Activated naive CD4-positive, alpha-beta T cell (primary cell): ENCODE measurements at regions not wholly inside any gene's neighbourhood (a gene's known extent, or its start where the extent isn't known, plus 50 kb on each side); places are given as distances from the start of the nearest gene placed in this dataset.

ENCODE experiments used
- DNase-seq, 4 experiments: peaks; one replicate each; lab custom pipeline; 2025; lab: John Stamatoyannopoulos, UW

GRCh38 chr1:82215853-82216175 lies 415.1 kb downstream of the ADGRL2 start:
- DNase-seq, result no peak

- no peak for DNase-seq
Observed at GRCh38 chr1:82215056-82215852, 414.5 kb downstream of the ADGRL2 start.

- DNase-seq, result no peak
Observed at GRCh38 chr1:82214606-82215005, 413.9 kb downstream of the ADGRL2 start.

- no peak for DNase-seq
Observed at GRCh38 chr1:82197606-82198005, 396.9 kb downstream of the ADGRL2 start.

GRCh38 chr1:82195245-82195644 lies 394.5 kb downstream of the ADGRL2 start:
- no peak for DNase-seq

- DNase-seq, result no peak
Observed at GRCh38 chr1:82185084-82185483, 384.4 kb downstream of the ADGRL2 start.

- no peak for DNase-seq
Observed at GRCh38 chr1:82181846-82182245, 381.1 kb downstream of the ADGRL2 start.

- no peak for DNase-seq
Observed at GRCh38 chr1:82179131-82179530, 378.4 kb downstream of the ADGRL2 start.

- DNase-seq, result no peak
Observed at GRCh38 chr1:82177192-82177591, 376.5 kb downstream of the ADGRL2 start.

GRCh38 chr1:82171955-82172354 lies 371.2 kb downstream of the ADGRL2 start:
- DNase-seq, result no peak

- DNase-seq, result no peak
Observed at GRCh38 chr1:82168482-82168881, 367.7 kb downstream of the ADGRL2 start.

GRCh38 chr1:82165304-82165703 lies 364.6 kb downstream of the ADGRL2 start:
- DNase-seq, result no peak

- DNase-seq, result no peak
Observed at GRCh38 chr1:82162486-82163420, 362.0 kb downstream of the ADGRL2 start.

GRCh38 chr1:82161700-82162141 lies 361.0 kb downstream of the ADGRL2 start:
- DNase-seq, result no peak

- DNase-seq, result no peak
Observed at GRCh38 chr1:82160903-82161302, 360.2 kb downstream of the ADGRL2 start.

- no peak for DNase-seq
Observed at GRCh38 chr1:82160036-82160435, 359.3 kb downstream of the ADGRL2 start.

GRCh38 chr1:82158981-82159380 lies 358.2 kb downstream of the ADGRL2 start:
- no peak for DNase-seq

GRCh38 chr1:82154219-82154970 lies 353.7 kb downstream of the ADGRL2 start:
- DNase-seq, result no peak

- DNase-seq, result no peak
Observed at GRCh38 chr1:82153752-82154151, 353.0 kb downstream of the ADGRL2 start.

GRCh38 chr1:82153272-82153629 lies 352.5 kb downstream of the ADGRL2 start:
- no peak for DNase-seq

- DNase-seq, result no peak
Observed at GRCh38 chr1:82152356-82153271, 351.9 kb downstream of the ADGRL2 start.
